ENCODE measurements at regions not wholly inside any gene's neighbourhood (a gene's known extent, or its start where the extent isn't known, plus 50 kb on each side); places are given as distances from the start of the nearest gene placed in this dataset.
A peak's percentile ranks its signal among the peaks of the same experiment; 100 is the strongest.

GRCh38 chrX:3963980-3964379, 250.5 kb upstream of the PRKX start:
- no peak overlapping the region for H3K9ac ChIP-seq (ENCODE audit: control insufficient read depth, insufficient read depth, low read length)
- 0 out of 2 replicates have a peak, but pooled peaks have one; percentile 19 for TF ChIP-seq RAD51 (IDR thresholded peaks at IDR 0.05)
- no peak for TF ChIP-seq TAF1 (IDR thresholded peaks at IDR 0.05; ENCODE audit: borderline replicate concordance, low read depth, low read length)
- peak; percentile 28; the same call in 1 of the 3 replicates for TF ChIP-seq POU2F2 (IDR thresholded peaks at IDR 0.05; ENCODE audit: borderline replicate concordance, low read depth, low read length)
- no peak overlapping the region for H3K4me2 ChIP-seq (ENCODE audit: control insufficient read depth, insufficient read depth)
- H3K9me3 ChIP-seq (replicated peaks; ENCODE audit: control insufficient read depth, insufficient read depth, low read length) = no peaks in the 10 kb centered on the region
- DNase-seq (ENCODE audit: low read depth, low spot score) (no peak), FAIRE-seq (no peak), ATAC-seq (peak; percentile 39)
- no peak overlapping the region for H3K27ac ChIP-seq (ENCODE audit: control insufficient read depth, insufficient read depth)
- RAD21 ChIA-PET (ENCODE audit: unreplicated experiment) = interaction anchor here (1.5 to 2.3 kb wide), 2 partner anchors 22 to 586 kb away, joined by 3 to 11 read pairs; no protein-coding TSS in a partner anchor
- no peaks in the 10 kb centered on the region for H3K36me3 ChIP-seq (ENCODE audit: control insufficient read depth in 2 of 2, insufficient read depth in 2 of 2, low read length in 1 of 2)
- POLR2A ChIA-PET = no interaction called here
- intact Hi-C loops (cut with micrococcal nuclease; ENCODE audit: unreplicated experiment) (loop anchor here (5.0 kb wide), 1 partner anchor 583 kb away; no protein-coding TSS in a partner anchor), in situ Hi-C loops (cut with MboI) (no loop called here)
- SMC1A ChIA-PET (ENCODE audit: uncharacterized antibody, unreplicated experiment) = interaction anchor here (0.7 kb wide), 1 partner anchor 150 kb away, joined by 3 read pairs; no protein-coding TSS in a partner anchor
- no peaks in the 10 kb centered on the region for H4K20me1 ChIP-seq (ENCODE audit: control insufficient read depth, insufficient read depth)
- H3K79me2 ChIP-seq (ENCODE audit: control insufficient read depth, insufficient read depth, low read length) = no peaks in the 10 kb centered on the region
- CTCF ChIA-PET = interaction anchor here (2.9 kb wide), 1 partner anchor 22 kb away, joined by 28 read pairs; no protein-coding TSS in a partner anchor
- H3K4me1 ChIP-seq (ENCODE audit: control insufficient read depth, insufficient read depth, low read length) = no peaks in the 10 kb centered on the region
- H3K4me3 ChIP-seq = no peak overlapping the region
- no TSS peak for BruUV-seq (replicated peaks)
- WGBS (ENCODE audit: insufficient coverage, insufficient replicate concordance, low lambda C conversion rate, missing lambda C conversion rate) = under 1% methylated on average over 6 of the region's 6 CpGs
- H2AFZ ChIP-seq (ENCODE audit: control insufficient read depth, low read depth, low read length) = no peak overlapping the region
- no peaks in the 10 kb centered on the region for H3K27me3 ChIP-seq (replicated peaks in 1 of 2; ENCODE audit: control insufficient read depth in 2 of 2, insufficient read depth in 2 of 2, low read length in 1 of 2)

GRCh38 chrX:3962511-3963311, 249.3 kb upstream of the PRKX start:
- intact Hi-C loops (cut with micrococcal nuclease; ENCODE audit: unreplicated experiment) (loop anchor here (5.0 kb wide), 1 partner anchor 585 kb away; no protein-coding TSS in a partner anchor), in situ Hi-C loops (cut with MboI) (no loop called here)
- H2AFZ ChIP-seq (ENCODE audit: control insufficient read depth, low read depth, low read length) = no peak overlapping the region
- H3K4me2 ChIP-seq (ENCODE audit: control insufficient read depth, insufficient read depth) = no peak overlapping the region
- ATAC-seq (peak; percentile 69), FAIRE-seq (no peak), DNase-seq (ENCODE audit: low read depth, low spot score) (no peak)
- no peaks in the 10 kb centered on the region for H3K36me3 ChIP-seq (ENCODE audit: control insufficient read depth in 2 of 2, insufficient read depth in 2 of 2, low read length in 1 of 2)
- H3K4me3 ChIP-seq = no peak overlapping the region
- RAD21 ChIA-PET (ENCODE audit: unreplicated experiment) = interaction anchor here (1.2 to 2.3 kb wide), 3 partner anchors 23 to 792 kb away, joined by 3 to 11 read pairs (median 3); no protein-coding TSS in a partner anchor
- H3K4me1 ChIP-seq (ENCODE audit: control insufficient read depth, insufficient read depth, low read length) = no peaks in the 10 kb centered on the region
- no peaks in the 10 kb centered on the region for H3K79me2 ChIP-seq (ENCODE audit: control insufficient read depth, insufficient read depth, low read length)
- no TSS peak for BruUV-seq (replicated peaks)
- WGBS (ENCODE audit: insufficient coverage, insufficient replicate concordance, low lambda C conversion rate, missing lambda C conversion rate) = 7% methylated on average over 13 of the region's 13 CpGs
- POLR2A ChIA-PET = no interaction called here
- no peak overlapping the region for H3K27ac ChIP-seq (ENCODE audit: control insufficient read depth, insufficient read depth)
- SMC1A ChIA-PET (ENCODE audit: uncharacterized antibody, unreplicated experiment) = interaction anchor here (0.6 to 1.8 kb wide), 9 partner anchors 9 to 1911 kb away, joined by 3 to 10 read pairs (median 4); no protein-coding TSS in a partner anchor
- no peak overlapping the region for H3K9ac ChIP-seq (ENCODE audit: control insufficient read depth, insufficient read depth, low read length)
- no peaks in the 10 kb centered on the region for H4K20me1 ChIP-seq (ENCODE audit: control insufficient read depth, insufficient read depth)
- TF ChIP-seq RAD21 (IDR thresholded peaks at IDR 0.05; ENCODE audit: insufficient read depth, low read depth, low read length) = peak; percentile 36
- TF ChIP-seq CHD2 (IDR thresholded peaks at IDR 0.05; ENCODE audit: borderline replicate concordance, low read depth, low read length) = no peak
- TF ChIP-seq GABPA (IDR thresholded peaks at IDR 0.05; ENCODE audit: low read depth) = no peak
- TF ChIP-seq CTCF (IDR thresholded peaks at IDR 0.05 in 2 of 3, conservative IDR thresholded peaks at IDR 0.05 in 1 of 3; ENCODE audit: control insufficient read depth in 2 of 3, extremely low read depth in 1 of 3, insufficient read depth in 1 of 3, low read depth in 3 of 3, low read length in 3 of 3) = peak; percentile 47 to 57 (median 49); a peak in 5 of 6 replicates
- H3K9me3 ChIP-seq (replicated peaks; ENCODE audit: control insufficient read depth, insufficient read depth, low read length) = no peaks in the 10 kb centered on the region
- CTCF ChIA-PET = interaction anchor here (0.6 to 2.9 kb wide), 18 partner anchors 9 to 1915 kb away, joined by 3 to 28 read pairs (median 4); no protein-coding TSS in a partner anchor
- no peaks in the 10 kb centered on the region for H3K27me3 ChIP-seq (replicated peaks in 1 of 2; ENCODE audit: control insufficient read depth in 2 of 2, insufficient read depth in 2 of 2, low read length in 1 of 2)

All from GM12878 (cell line).